ENCODE measurements at regions not wholly inside any gene's neighbourhood (a gene's known extent, or its start where the extent isn't known, plus 50 kb on each side); places are given as distances from the start of the nearest gene placed in this dataset.

GRCh38 chr9:8235489-8235888 is 435.9 kb upstream of the DMAC1 start:
- TF ChIP-seq CTCF (IDR thresholded peaks at IDR 0.05; ENCODE audit: insufficient read depth, low read length, poor library complexity, severe bottlenecking) (no peak), EZH2phosphoT487 (conservative IDR thresholded peaks at IDR 0.05; ENCODE audit: low read length) (no peak)
